GDM1 (cell line): ENCODE measurements at regions not wholly inside any gene's neighbourhood (a gene's known extent, or its start where the extent isn't known, plus 50 kb on each side); places are given as distances from the start of the nearest gene placed in this dataset.
"Not testable (repeated sequence)": the region's sequence is repeated elsewhere in the genome, so short reads cannot be mapped to it uniquely, and the experiment has no call there.

Source experiments
- DNase-seq: peaks from one replicate; lab custom pipeline; 2025; lab: John Stamatoyannopoulos, UW

GRCh38 chr1:14137411-14138134 lies 437.6 kb downstream of the PRDM2 start:
- DNase-seq: no peak

GRCh38 chr1:14138135-14138506 lies 438.1 kb downstream of the PRDM2 start:
- DNase-seq: no peak

- DNase-seq: no peak
These were observed 438.7 kb downstream of the PRDM2 start for GRCh38 chr1:14138687-14139086.

- no peak for DNase-seq
These were observed 440.9 kb downstream of the PRDM2 start for GRCh38 chr1:14140831-14141401.

- DNase-seq: no peak
These were observed 441.7 kb downstream of the PRDM2 start for GRCh38 chr1:14141656-14142055.

GRCh38 chr1:14142397-14143100 lies 442.6 kb downstream of the PRDM2 start:
- DNase-seq: no peak

GRCh38 chr1:14143777-14144176 lies 443.8 kb downstream of the PRDM2 start:
- no peak for DNase-seq

- no peak for DNase-seq
These were observed 448.5 kb downstream of the PRDM2 start for GRCh38 chr1:14148526-14148925.

- DNase-seq: no peak
These were observed 449.1 kb upstream of the KAZN start for GRCh38 chr1:14149431-14149830.

GRCh38 chr1:14156543-14156942 lies 441.9 kb upstream of the KAZN start:
- DNase-seq: no peak

GRCh38 chr1:14160781-14161180 lies 437.7 kb upstream of the KAZN start:
- no peak for DNase-seq

- no peak for DNase-seq
These were observed 435.2 kb upstream of the KAZN start for GRCh38 chr1:14163246-14163645.

- DNase-seq: no peak
These were observed 433.1 kb upstream of the KAZN start for GRCh38 chr1:14165371-14165801.

GRCh38 chr1:14167884-14168283 lies 430.6 kb upstream of the KAZN start:
- no peak for DNase-seq

- no peak for DNase-seq
These were observed 430.0 kb upstream of the KAZN start for GRCh38 chr1:14168326-14169063.

GRCh38 chr1:14173598-14173997 lies 424.9 kb upstream of the KAZN start:
- no peak for DNase-seq

GRCh38 chr1:14177866-14178265 lies 420.6 kb upstream of the KAZN start:
- DNase-seq: not testable (repeated sequence)

- no peak for DNase-seq
These were observed 417.7 kb upstream of the KAZN start for GRCh38 chr1:14180738-14181137.

GRCh38 chr1:14181191-14181795 lies 417.2 kb upstream of the KAZN start:
- no peak for DNase-seq

- no peak for DNase-seq
These were observed 415.6 kb upstream of the KAZN start for GRCh38 chr1:14182856-14183255.

- DNase-seq: no peak
These were observed 415.2 kb upstream of the KAZN start for GRCh38 chr1:14183329-14183728.

GRCh38 chr1:14184454-14184853 lies 414.0 kb upstream of the KAZN start:
- no peak for DNase-seq
